HEK293 (cell line): ENCODE measurements at regions not wholly inside any gene's neighbourhood (a gene's known extent, or its start where the extent isn't known, plus 50 kb on each side); places are given as distances from the start of the nearest gene placed in this dataset.

Experiments
- CTCF ChIA-PET: fragments of 350-600 bp; formaldehyde crosslinking; extraction: SDS; loops from one replicate; lab custom pipeline; 2021; ENCODE audit warnings: antibody characterized with exemption; lab: Yijun Ruan, JAX
- POLR2A ChIA-PET: fragments of 300-600 bp; formaldehyde crosslinking; extraction: SDS; loops from one replicate; lab custom pipeline; 2020; ENCODE audit warnings: antibody characterized with exemption, inconsistent platforms; lab: Yijun Ruan, JAX
- H3K27ac ChIP-seq: fragments of 200-500 bp; sonication (Bioruptor generic); 2 replicates; pipeline ENCODE4 v1.5.1; 2014; ENCODE audit warnings: low read depth, low read length, control low read depth, inconsistent platforms; ENCODE audit errors: extremely low read depth
- H3K36me3 ChIP-seq, 2 experiments: fragments of 200-500 bp in 1 of 2; sonication (Bioruptor generic) in 1 of 2; 1 replicate in 1 of 2; 2 replicates in 1 of 2; pipeline ENCODE4 v1.5.1; 2014 to 2017; ENCODE audit warnings: inconsistent platforms in 2 of 2, low read length in 2 of 2; ENCODE audit not compliant: control insufficient read depth in 2 of 2, insufficient read depth in 1 of 2
- H3K4me1 ChIP-seq: fragments of 200-500 bp; sonication (Bioruptor generic); 2 replicates; pipeline ENCODE4 v1.5.1; 2014; ENCODE audit warnings: mild to moderate bottlenecking, low read length, inconsistent platforms; ENCODE audit not compliant: control insufficient read depth, insufficient read depth
- H3K4me3 ChIP-seq: 2 replicates; pipeline ENCODE4 v1.5.1; 2011; ENCODE audit warnings: low read depth, mild to moderate bottlenecking, control low read depth, low read length, moderate library complexity
- H3K9me3 ChIP-seq: fragments of 200-500 bp; sonication (Bioruptor generic); 2 replicates; pipeline ENCODE4 v1.5.1; 2014; ENCODE audit warnings: low read depth, low read length, inconsistent platforms; ENCODE audit not compliant: control insufficient read depth, insufficient read depth
- BCL11B ChIP-seq: fragments of 450-650 bp; formaldehyde crosslinking; IDR thresholded peaks from 2 replicates; pipeline ENCODE4 v1.5.1; 2016; ENCODE audit warnings: low read depth, missing biosample characterization, missing genetic modification characterization
- GFI1B ChIP-seq: fragments of 450-650 bp; formaldehyde crosslinking; IDR thresholded peaks from 2 replicates; pipeline ENCODE4 v1.5.1; 2016; ENCODE audit warnings: missing biosample characterization, missing genetic modification characterization
- KLF7 ChIP-seq: fragments of 450-650 bp; formaldehyde crosslinking; IDR thresholded peaks from 2 replicates; pipeline ENCODE4 v1.5.1; 2016; ENCODE audit warnings: missing biosample characterization, missing genetic modification characterization, borderline replicate concordance
- OVOL3 ChIP-seq: fragments of 450-650 bp; formaldehyde crosslinking; IDR thresholded peaks from 2 replicates; pipeline ENCODE4 v1.5.1; 2016; ENCODE audit warnings: missing biosample characterization, missing genetic modification characterization
- RBAK ChIP-seq: fragments of 450-650 bp; formaldehyde crosslinking; IDR thresholded peaks from 2 replicates; pipeline ENCODE4 v1.5.1; 2016; ENCODE audit warnings: missing biosample characterization, missing genetic modification characterization
- REPIN1 ChIP-seq: fragments of 450-650 bp; formaldehyde crosslinking; IDR thresholded peaks from 2 replicates; pipeline ENCODE4 v1.5.1; 2017; ENCODE audit warnings: missing biosample characterization, missing genetic modification characterization, low read depth
- SP2 ChIP-seq: fragments of 450-650 bp; formaldehyde crosslinking; IDR thresholded peaks from 2 replicates; pipeline ENCODE4 v1.5.1; 2016; ENCODE audit warnings: missing biosample characterization, missing genetic modification characterization
- TRIM28 ChIP-seq: IDR thresholded peaks from 2 replicates; pipeline ENCODE4 v1.6.1; 2011; ENCODE audit warnings: low read length, control low read depth, borderline replicate concordance
- WT1 ChIP-seq: fragments of 450-650 bp; formaldehyde crosslinking; IDR thresholded peaks from 2 replicates; pipeline ENCODE4 v1.5.1; 2016; ENCODE audit warnings: missing biosample characterization, missing genetic modification characterization
- ZBTB20 ChIP-seq: fragments of 450-650 bp; formaldehyde crosslinking; IDR thresholded peaks from 2 replicates; pipeline ENCODE4 v1.5.1; 2016; ENCODE audit warnings: missing biosample characterization, missing genetic modification characterization
- ZNF112 ChIP-seq: fragments of 450-650 bp; formaldehyde crosslinking; IDR thresholded peaks from 2 replicates; pipeline ENCODE4 v1.5.0; 2017; ENCODE audit warnings: missing biosample characterization, missing genetic modification characterization
- ZNF114 ChIP-seq: fragments of 450-650 bp; formaldehyde crosslinking; IDR thresholded peaks from 2 replicates; pipeline ENCODE4 v1.5.0; 2017; ENCODE audit warnings: missing biosample characterization, missing genetic modification characterization
- ZNF157 ChIP-seq: fragments of 450-650 bp; formaldehyde crosslinking; IDR thresholded peaks from 2 replicates; pipeline ENCODE4 v1.5.1; 2016; ENCODE audit warnings: missing biosample characterization, missing genetic modification characterization
- ZNF175 ChIP-seq: fragments of 450-650 bp; formaldehyde crosslinking; IDR thresholded peaks from 2 replicates; pipeline ENCODE4 v1.5.1; 2016; ENCODE audit warnings: missing biosample characterization, missing genetic modification characterization
- ZNF221 ChIP-seq: fragments of 450-650 bp; formaldehyde crosslinking; IDR thresholded peaks from 2 replicates; pipeline ENCODE4 v1.5.1; 2017; ENCODE audit warnings: missing biosample characterization, missing genetic modification characterization, borderline replicate concordance
- ZNF366 ChIP-seq: fragments of 450-650 bp; formaldehyde crosslinking; conservative IDR thresholded peaks from 2 replicates; pipeline ENCODE4 v1.5.1; 2016; ENCODE audit warnings: missing biosample characterization, missing genetic modification characterization
- ZNF391 ChIP-seq: fragments of 450-650 bp; formaldehyde crosslinking; IDR thresholded peaks from 2 replicates; pipeline ENCODE4 v1.5.1; 2016; ENCODE audit warnings: low read depth, missing biosample characterization, missing genetic modification characterization, borderline replicate concordance
- ZNF423 ChIP-seq: fragments of 450-650 bp; formaldehyde crosslinking; IDR thresholded peaks from 2 replicates; pipeline ENCODE4 v1.5.1; 2016; ENCODE audit warnings: missing biosample characterization, missing genetic modification characterization
- ZNF585B ChIP-seq: fragments of 450-650 bp; formaldehyde crosslinking; IDR thresholded peaks from 2 replicates; pipeline ENCODE4 v1.5.1; 2016; ENCODE audit warnings: missing biosample characterization, missing genetic modification characterization
- ZNF621 ChIP-seq: fragments of 450-650 bp; formaldehyde crosslinking; IDR thresholded peaks from 2 replicates; pipeline ENCODE4 v1.5.1; 2017; ENCODE audit warnings: missing biosample characterization, missing genetic modification characterization
- ZNF629 ChIP-seq: fragments of 450-650 bp; formaldehyde crosslinking; IDR thresholded peaks from 2 replicates; pipeline ENCODE4 v1.5.1; 2017; ENCODE audit warnings: missing biosample characterization, missing genetic modification characterization
- ZNF660 ChIP-seq: fragments of 450-650 bp; IDR thresholded peaks from 2 replicates; pipeline ENCODE4 v1.5.1; 2018; ENCODE audit warnings: missing biosample characterization, mild to moderate bottlenecking, missing genetic modification characterization
- ZNF664 ChIP-seq: fragments of 450-650 bp; formaldehyde crosslinking; IDR thresholded peaks from 2 replicates; pipeline ENCODE4 v1.5.1; 2016; ENCODE audit warnings: missing biosample characterization, missing genetic modification characterization
- ZNF785 ChIP-seq: fragments of 450-650 bp; formaldehyde crosslinking; IDR thresholded peaks from 2 replicates; pipeline ENCODE4 v1.5.1; 2016; ENCODE audit warnings: missing biosample characterization, missing genetic modification characterization
- ZNF837 ChIP-seq: fragments of 450-650 bp; formaldehyde crosslinking; IDR thresholded peaks from 2 replicates; pipeline ENCODE4 v1.5.1; 2016; ENCODE audit warnings: missing biosample characterization, missing genetic modification characterization
- ZSCAN16 ChIP-seq: fragments of 450-650 bp; formaldehyde crosslinking; IDR thresholded peaks from 2 replicates; pipeline ENCODE4 v1.5.1; 2016; ENCODE audit warnings: missing biosample characterization, missing genetic modification characterization
- ZSCAN30 ChIP-seq: fragments of 450-650 bp; IDR thresholded peaks from 2 replicates; pipeline ENCODE4 v1.5.1; 2018; ENCODE audit warnings: missing biosample characterization, mild to moderate bottlenecking, missing genetic modification characterization, moderate library complexity
- TF ChIP-seq, protein P1 (sequence below): fragments of 450-650 bp; formaldehyde crosslinking; IDR thresholded peaks from 2 replicates; pipeline ENCODE4 v1.5.1; 2016; ENCODE audit warnings: missing biosample characterization, missing genetic modification characterization, borderline replicate concordance
- TF ChIP-seq, protein P2 (sequence below): fragments of 450-650 bp; formaldehyde crosslinking; IDR thresholded peaks from 2 replicates; pipeline ENCODE4 v1.5.1; 2016; ENCODE audit warnings: missing biosample characterization, missing genetic modification characterization
- TF ChIP-seq, protein P3 (sequence below): fragments of 450-650 bp; formaldehyde crosslinking; IDR thresholded peaks from 2 replicates; pipeline ENCODE4 v1.5.0; 2017; ENCODE audit warnings: missing biosample characterization, missing genetic modification characterization, borderline replicate concordance

DNA sequence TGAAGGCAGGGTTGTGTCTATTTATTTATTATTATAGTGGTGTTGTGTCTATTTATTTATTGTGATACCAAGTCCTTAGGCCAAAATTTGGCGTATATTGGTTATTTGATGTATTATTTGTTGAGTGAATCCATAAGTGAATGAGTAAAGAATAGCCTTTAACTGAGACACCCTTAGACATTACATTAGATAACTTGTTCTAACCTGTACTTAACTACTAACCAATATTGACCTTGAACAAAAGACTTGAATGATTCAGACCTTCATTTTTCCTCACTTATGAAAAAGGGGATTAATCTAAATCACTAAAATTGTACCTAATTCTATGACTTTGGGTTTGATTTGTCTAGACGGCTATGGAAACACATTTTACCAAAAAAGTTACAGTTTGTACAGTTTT is 370.5 kb downstream of the JRKL start:
- POLR2A ChIA-PET, result no interaction called here
- CTCF ChIA-PET, result no interaction called here
- H3K36me3 ChIP-seq, result no peaks in the 10 kb centered on the region
- no peaks in the 10 kb centered on the region for H3K9me3 ChIP-seq
- no peak overlapping the region for H3K4me3 ChIP-seq
- no peak overlapping the region for H3K27ac ChIP-seq
- TF ChIP-seq KLF7 (tag by site-specific recombination) (no peak), ZNF112 (tag by site-specific recombination) (no peak), ZNF423 (tag by site-specific recombination) (no peak), TRIM28 (no peak), BCL11B (tag by site-specific recombination) (no peak), GFI1B (tag by site-specific recombination) (no peak), ZNF585B (tag by site-specific recombination) (no peak), WT1 (tag by site-specific recombination) (no peak), SP2 (tag by site-specific recombination) (no peak), REPIN1 (tag by site-specific recombination) (no peak), ZNF660 (no peak), ZNF221 (tag by site-specific recombination) (no peak), ZNF366 (tag by site-specific recombination) (no peak), ZSCAN30 (tag by site-specific recombination) (no peak)
- TF ChIP-seq, protein P1, sequence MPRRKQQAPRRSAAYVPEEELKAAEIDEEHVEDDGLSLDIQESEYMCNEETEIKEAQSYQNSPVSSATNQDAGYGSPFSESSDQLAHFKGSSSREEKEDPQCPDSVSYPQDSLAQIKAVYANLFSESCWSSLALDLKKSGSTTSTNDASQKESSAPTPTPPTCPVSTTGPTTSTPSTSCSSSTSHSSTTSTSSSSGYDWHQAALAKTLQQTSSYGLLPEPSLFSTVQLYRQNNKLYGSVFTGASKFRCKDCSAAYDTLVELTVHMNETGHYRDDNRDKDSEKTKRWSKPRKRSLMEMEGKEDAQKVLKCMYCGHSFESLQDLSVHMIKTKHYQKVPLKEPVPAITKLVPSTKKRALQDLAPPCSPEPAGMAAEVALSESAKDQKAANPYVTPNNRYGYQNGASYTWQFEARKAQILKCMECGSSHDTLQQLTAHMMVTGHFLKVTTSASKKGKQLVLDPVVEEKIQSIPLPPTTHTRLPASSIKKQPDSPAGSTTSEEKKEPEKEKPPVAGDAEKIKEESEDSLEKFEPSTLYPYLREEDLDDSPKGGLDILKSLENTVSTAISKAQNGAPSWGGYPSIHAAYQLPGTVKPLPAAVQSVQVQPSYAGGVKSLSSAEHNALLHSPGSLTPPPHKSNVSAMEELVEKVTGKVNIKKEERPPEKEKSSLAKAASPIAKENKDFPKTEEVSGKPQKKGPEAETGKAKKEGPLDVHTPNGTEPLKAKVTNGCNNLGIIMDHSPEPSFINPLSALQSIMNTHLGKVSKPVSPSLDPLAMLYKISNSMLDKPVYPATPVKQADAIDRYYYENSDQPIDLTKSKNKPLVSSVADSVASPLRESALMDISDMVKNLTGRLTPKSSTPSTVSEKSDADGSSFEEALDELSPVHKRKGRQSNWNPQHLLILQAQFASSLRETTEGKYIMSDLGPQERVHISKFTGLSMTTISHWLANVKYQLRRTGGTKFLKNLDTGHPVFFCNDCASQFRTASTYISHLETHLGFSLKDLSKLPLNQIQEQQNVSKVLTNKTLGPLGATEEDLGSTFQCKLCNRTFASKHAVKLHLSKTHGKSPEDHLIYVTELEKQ (tag by site-specific recombination), result no peak
- no peaks in the 10 kb centered on the region for H3K4me1 ChIP-seq

DNA sequence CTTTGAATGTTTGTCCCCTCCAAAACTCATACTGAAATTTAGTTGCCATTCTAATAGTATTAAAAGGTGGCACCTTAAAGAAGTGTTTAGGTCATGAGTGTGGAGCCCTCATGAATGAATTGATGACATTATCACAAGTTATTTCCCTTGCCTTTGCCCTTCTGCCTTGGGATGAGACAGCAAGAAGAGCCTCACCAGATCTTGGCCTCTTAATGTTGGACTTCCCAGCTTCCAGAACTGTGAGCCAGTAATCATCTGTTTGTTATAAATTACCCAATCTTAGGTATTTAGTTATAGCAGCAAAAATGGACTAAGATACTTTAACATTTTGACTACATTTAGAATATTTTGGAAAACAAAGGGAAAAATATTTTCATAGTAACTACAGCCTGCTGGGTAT is 371.0 kb downstream of the JRKL start:
- no peaks in the 10 kb centered on the region for H3K4me1 ChIP-seq
- no peak for TF ChIP-seq ZNF785 (tag by site-specific recombination)
- no peak for TF ChIP-seq ZSCAN16
- TF ChIP-seq, protein P2, sequence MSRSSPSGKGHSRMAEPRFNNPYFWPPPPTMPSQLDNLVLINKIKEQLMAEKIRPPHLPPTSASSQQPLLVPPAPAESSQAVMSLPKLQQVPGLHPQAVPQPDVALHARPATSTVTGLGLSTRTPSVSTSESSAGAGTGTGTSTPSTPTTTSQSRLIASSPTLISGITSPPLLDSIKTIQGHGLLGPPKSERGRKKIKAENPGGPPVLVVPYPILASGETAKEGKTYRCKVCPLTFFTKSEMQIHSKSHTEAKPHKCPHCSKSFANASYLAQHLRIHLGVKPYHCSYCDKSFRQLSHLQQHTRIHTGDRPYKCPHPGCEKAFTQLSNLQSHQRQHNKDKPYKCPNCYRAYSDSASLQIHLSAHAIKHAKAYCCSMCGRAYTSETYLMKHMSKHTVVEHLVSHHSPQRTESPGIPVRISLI, result no peak
- no peak for TF ChIP-seq ZNF837 (tag by site-specific recombination)
- no peak for TF ChIP-seq ZNF114 (tag by site-specific recombination)
- no peak for TF ChIP-seq OVOL3
- TF ChIP-seq ZBTB20 (tag by site-specific recombination), result no peak
- TF ChIP-seq ZNF621 (tag by site-specific recombination), result no peak
- no peak for TF ChIP-seq RBAK (tag by site-specific recombination)
- no peak for TF ChIP-seq ZNF664
- no peak for TF ChIP-seq ZNF391 (tag by site-specific recombination)
- TF ChIP-seq ZNF157 (tag by site-specific recombination), result no peak
- no peak for TF ChIP-seq REPIN1 (tag by site-specific recombination)
- TF ChIP-seq ZNF629, result no peak
- TF ChIP-seq, protein P3, sequence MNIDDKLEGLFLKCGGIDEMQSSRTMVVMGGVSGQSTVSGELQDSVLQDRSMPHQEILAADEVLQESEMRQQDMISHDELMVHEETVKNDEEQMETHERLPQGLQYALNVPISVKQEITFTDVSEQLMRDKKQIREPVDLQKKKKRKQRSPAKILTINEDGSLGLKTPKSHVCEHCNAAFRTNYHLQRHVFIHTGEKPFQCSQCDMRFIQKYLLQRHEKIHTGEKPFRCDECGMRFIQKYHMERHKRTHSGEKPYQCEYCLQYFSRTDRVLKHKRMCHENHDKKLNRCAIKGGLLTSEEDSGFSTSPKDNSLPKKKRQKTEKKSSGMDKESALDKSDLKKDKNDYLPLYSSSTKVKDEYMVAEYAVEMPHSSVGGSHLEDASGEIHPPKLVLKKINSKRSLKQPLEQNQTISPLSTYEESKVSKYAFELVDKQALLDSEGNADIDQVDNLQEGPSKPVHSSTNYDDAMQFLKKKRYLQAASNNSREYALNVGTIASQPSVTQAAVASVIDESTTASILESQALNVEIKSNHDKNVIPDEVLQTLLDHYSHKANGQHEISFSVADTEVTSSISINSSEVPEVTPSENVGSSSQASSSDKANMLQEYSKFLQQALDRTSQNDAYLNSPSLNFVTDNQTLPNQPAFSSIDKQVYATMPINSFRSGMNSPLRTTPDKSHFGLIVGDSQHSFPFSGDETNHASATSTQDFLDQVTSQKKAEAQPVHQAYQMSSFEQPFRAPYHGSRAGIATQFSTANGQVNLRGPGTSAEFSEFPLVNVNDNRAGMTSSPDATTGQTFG (tag by site-specific recombination), result no peak
- no peak for TF ChIP-seq ZNF175 (tag by site-specific recombination)
- TF ChIP-seq, all 188 proteins: peak for 0
- H3K36me3 ChIP-seq, result no peaks in the 10 kb centered on the region
- H3K4me3 ChIP-seq, result no peak overlapping the region
- ChIA-PET CTCF (no interaction called here), POLR2A (no interaction called here)
- no peaks in the 10 kb centered on the region for H3K9me3 ChIP-seq
- H3K27ac ChIP-seq, result no peak overlapping the region
